GM23248 (cell line): ENCODE measurements at regions not wholly inside any gene's neighbourhood (a gene's known extent, or its start where the extent isn't known, plus 50 kb on each side); places are given as distances from the start of the nearest gene placed in this dataset.

ENCODE experiments used
- EZH2 ChIP-seq: fragments of 200-600 bp; sonication (generic); IDR thresholded peaks from 2 replicates; pipeline ENCODE4 v1.6.1; 2018; ENCODE audit warnings: antibody characterized with exemption, mild to moderate bottlenecking; ENCODE audit not compliant: insufficient read depth, poor library complexity, severe bottlenecking
- EZH2phosphoT487 ChIP-seq: fragments of 200-600 bp; sonication (generic); IDR thresholded peaks from 2 replicates; pipeline ENCODE4 v1.6.1; 2018; ENCODE audit warnings: antibody characterized with exemption, moderate library complexity, mild to moderate bottlenecking, low read depth; ENCODE audit not compliant: insufficient read depth

DNA sequence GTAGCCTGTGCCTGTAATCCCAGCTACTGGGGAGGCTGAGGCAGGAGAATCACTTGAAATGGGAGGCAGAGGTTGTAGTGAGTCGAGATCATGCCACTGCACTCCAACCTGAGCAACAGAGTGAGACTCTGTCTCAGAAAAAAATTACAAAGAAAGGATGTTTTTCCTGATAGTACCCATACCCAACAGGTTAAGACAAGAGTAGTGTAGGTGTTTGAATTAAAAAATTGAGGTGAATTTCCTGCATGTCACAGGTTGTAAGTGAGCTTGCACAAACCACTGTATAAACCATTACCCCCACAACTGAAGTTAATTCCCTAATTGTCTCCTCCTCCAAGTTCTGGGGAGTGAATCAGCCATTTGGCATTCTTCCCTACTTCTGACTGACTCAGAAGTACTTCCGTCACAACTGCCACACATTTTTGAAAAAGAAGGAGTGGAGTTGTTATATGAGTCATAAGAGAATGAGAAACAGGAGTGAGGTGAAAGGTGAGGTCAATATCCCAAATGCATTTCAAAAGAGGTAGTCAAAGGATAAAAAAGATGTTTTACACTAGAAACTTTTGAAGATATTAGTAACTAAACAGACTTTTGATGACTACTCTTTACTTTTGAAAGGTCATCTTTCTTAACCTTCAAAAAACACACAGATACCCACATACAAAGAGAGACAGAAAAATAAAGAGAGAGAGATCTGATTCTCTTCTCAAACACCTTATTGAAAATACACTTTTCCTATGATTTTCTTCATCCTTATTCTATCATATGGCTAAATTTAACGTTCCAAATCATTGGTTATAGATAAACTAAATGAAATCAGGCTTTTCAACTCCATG lies 134.5 kb downstream of the BTC start:
- TF ChIP-seq EZH2phosphoT487 = no peak
- TF ChIP-seq EZH2 = no peak
